ENCODE measurements at regions not wholly inside any gene's neighbourhood (a gene's known extent, or its start where the extent isn't known, plus 50 kb on each side); places are given as distances from the start of the nearest gene placed in this dataset.
A peak's percentile ranks its signal among the peaks of the same experiment; 100 is the strongest.

- Histone ChIP-seq H3K9me3 (peaks cover 0 to 11% (median 0%) of the 10 kb centered on the region in 12 donors), H3K4me1 (peaks cover 0 to 29% (median 12%) of the 10 kb centered on the region in 12 donors), H3K27ac (peak overlapping the region in 1 of 12 donors; percentile 70), H3K36me3 (no peaks in the 10 kb centered on the region), H3K4me3 (no peak overlapping the region), H3K27me3 (no peaks in the 10 kb centered on the region)
- DNase-seq: peak in 2 of 5 donors; percentile 56 to 60
- TF ChIP-seq POLR2A (IDR thresholded peaks at IDR 0.05): no peak
- TF ChIP-seq CTCF (IDR thresholded peaks at IDR 0.05): no peak
- peak; percentile 7 to 67 (median 58) for ATAC-seq
- intact Hi-C loops (cut with DNase I): no loop called here
- WGBS, 4 donors: 67 to 92% (median 83%) methylated on average over 5 to 7 of the region's 7 CpGs
These were observed 79.4 kb upstream of the NAV2 start for GRCh38 chr11:19633276-19633675.

DNA sequence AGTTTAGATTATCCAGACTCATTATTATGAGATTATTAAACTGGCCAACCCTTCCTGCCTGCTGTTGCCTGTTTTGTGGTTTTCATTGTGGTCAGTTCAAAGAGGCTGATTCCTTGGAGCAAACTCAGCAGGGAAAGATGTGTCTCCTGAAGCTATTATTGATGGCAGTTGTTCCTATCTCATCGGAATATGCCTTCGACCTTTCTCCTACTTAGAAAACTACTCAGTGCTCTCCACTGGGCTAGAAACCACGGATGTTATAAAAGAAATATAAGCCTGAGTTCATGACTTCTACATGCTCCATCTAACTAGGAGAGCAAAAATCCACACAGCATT, 80.2 kb upstream of the NAV2 start:
- peaks cover 0 to 37% (median 20%) of the 10 kb centered on the region in 12 donors for H3K4me1 ChIP-seq
- ATAC-seq: no peak
- H3K4me3 ChIP-seq: no peak overlapping the region
- H3K9me3 ChIP-seq: peaks cover 0 to 11% (median 0%) of the 10 kb centered on the region in 12 donors
- TF ChIP-seq POLR2A (IDR thresholded peaks at IDR 0.05) (no peak), CTCF (IDR thresholded peaks at IDR 0.05) (no peak)
- no peak for DNase-seq
- no peaks in the 10 kb centered on the region for H3K36me3 ChIP-seq
- H3K27ac ChIP-seq: peak overlapping the region in 1 of 12 donors; percentile 70
- WGBS, 4 donors: 46 to 65% (median 61%) methylated on average over 3 of the region's 3 CpGs
- intact Hi-C loops (cut with DNase I): no loop called here
- H3K27me3 ChIP-seq: no peaks in the 10 kb centered on the region

DNA sequence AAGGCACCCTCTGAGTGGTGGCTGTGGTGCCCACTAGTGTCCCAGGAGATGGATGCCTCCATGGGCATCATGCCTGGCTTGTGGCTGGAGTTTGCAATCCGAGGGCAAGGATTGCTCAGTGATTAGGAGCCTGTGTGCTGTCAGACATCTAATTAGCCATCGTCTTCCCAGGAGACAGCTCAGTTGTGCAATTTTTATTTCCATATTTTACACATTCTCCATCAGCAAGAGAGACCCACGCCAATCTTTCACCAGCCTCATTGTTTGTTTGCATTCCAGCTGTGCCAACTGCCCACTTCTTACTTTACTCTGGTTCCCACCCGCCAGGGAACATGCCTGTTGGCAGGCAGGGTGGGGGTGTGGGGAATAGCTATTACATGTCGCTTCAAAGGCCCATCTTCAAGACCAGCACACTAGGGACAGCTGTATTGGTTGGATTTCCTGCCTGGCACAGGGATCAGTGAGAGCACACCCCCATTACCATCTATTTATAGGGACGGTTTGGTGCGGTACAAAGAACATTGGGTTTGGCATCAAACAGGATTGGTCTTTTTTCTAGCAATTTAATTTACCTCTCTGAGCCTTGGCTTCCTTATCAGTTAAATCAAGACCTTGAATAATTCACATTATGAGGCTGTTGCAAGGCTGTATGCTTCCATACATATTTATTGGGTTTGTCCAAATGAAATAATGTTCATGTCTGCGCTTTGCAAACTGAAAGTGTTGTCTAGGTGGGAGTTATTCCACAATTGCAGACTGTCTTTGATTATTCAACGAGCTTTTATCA, 80.7 kb upstream of the NAV2 start:
- intact Hi-C loops (cut with DNase I): no loop called here
- peaks cover 0 to 40% (median 23%) of the 10 kb centered on the region in 12 donors for H3K4me1 ChIP-seq
- no peak for DNase-seq
- peaks cover 0 to 11% (median 0%) of the 10 kb centered on the region in 12 donors for H3K9me3 ChIP-seq
- H3K36me3 ChIP-seq: no peaks in the 10 kb centered on the region
- no peaks in the 10 kb centered on the region for H3K27me3 ChIP-seq
- 65 to 80% (median 73%) methylated on average over 9 of the region's 9 CpGs for WGBS, 4 donors
- no peak overlapping the region for H3K27ac ChIP-seq
- H3K4me3 ChIP-seq: no peak overlapping the region
- ATAC-seq: no peak
- TF ChIP-seq CTCF (IDR thresholded peaks at IDR 0.05): no peak
- TF ChIP-seq POLR2A (IDR thresholded peaks at IDR 0.05): no peak

DNA sequence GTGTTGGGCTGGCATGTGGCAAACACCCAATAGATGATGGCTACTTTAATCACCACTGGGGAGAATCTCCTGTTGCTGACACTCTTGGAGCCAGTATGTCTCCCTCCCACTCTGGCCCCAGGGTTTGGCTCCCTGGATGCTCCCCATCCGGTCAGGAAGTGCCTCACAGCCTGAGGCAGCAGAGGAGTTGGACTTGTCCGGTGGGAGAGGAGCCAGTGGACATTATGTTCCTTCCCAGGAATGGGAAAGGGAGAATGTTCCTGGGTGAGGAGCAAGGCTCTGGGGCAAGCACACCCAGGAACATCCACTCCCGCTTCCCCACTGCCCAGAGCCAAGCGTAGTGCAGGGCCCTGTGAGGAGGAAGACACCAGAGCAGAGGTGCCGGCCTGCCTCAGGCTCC, 84.6 kb upstream of the NAV2 start:
- Histone ChIP-seq H3K27me3 (no peaks in the 10 kb centered on the region), H3K27ac (peak overlapping the region; percentile 7 to 84 (median 57)), H3K4me1 (peaks cover 0 to 36% (median 23%) of the 10 kb centered on the region in 12 donors), H3K4me3 (no peak overlapping the region), H3K9me3 (peaks cover 0 to 28% (median 0%) of the 10 kb centered on the region in 12 donors), H3K36me3 (no peaks in the 10 kb centered on the region)
- intact Hi-C loops (cut with DNase I): loop anchor here in 2 of 10 donors (2.0 to 5.0 kb wide), 3 partner anchors 44 to 87 kb away; no protein-coding TSS in a partner anchor
- TF ChIP-seq POLR2A (IDR thresholded peaks at IDR 0.05) (no peak), CTCF (IDR thresholded peaks at IDR 0.05) (no peak)
- 34 to 55% (median 42%) methylated on average over 4 to 5 of the region's 5 CpGs for WGBS, 4 donors
- DNase-seq (peak; percentile 43 to 85 (median 64)), ATAC-seq (peak; percentile 94 to 97 (median 96))
